Stomach smooth muscle (tissue), 2 donors: ENCODE measurements at regions not wholly inside any gene's neighbourhood (a gene's known extent, or its start where the extent isn't known, plus 50 kb on each side); places are given as distances from the start of the nearest gene placed in this dataset.

Experiments
- H3K27ac ChIP-seq: one replicate; pipeline ENCODE4 v1.7.0; 2013; ENCODE audit warnings: mild to moderate bottlenecking, low read length, inconsistent platforms
- H3K27me3 ChIP-seq, 2 donors: one replicate each; pipeline ENCODE4 v1.7.0; 2013; ENCODE audit warnings: low read length in 2 of 2; ENCODE audit not compliant: insufficient read depth in 2 of 2, control insufficient read depth in 1 of 2
- H3K36me3 ChIP-seq, 2 donors: one replicate each; pipeline ENCODE4 v1.7.0; 2013; ENCODE audit warnings: low read length in 2 of 2; ENCODE audit not compliant: control insufficient read depth in 2 of 2, insufficient read depth in 2 of 2
- H3K4me1 ChIP-seq: one replicate; pipeline ENCODE4 v1.7.0; 2013; ENCODE audit warnings: low read length; ENCODE audit not compliant: control insufficient read depth, insufficient read depth
- H3K4me3 ChIP-seq, 2 donors: one replicate each; pipeline ENCODE4 v1.7.0; 2013; ENCODE audit warnings: low read length in 2 of 2
- H3K9ac ChIP-seq, 2 donors: one replicate each; pipeline ENCODE4 v1.7.0; 2013; ENCODE audit warnings: low read length in 2 of 2, mild to moderate bottlenecking in 1 of 2
- H3K9me3 ChIP-seq, 2 donors: one replicate each; pipeline ENCODE4 v1.7.0; 2013; ENCODE audit warnings: low read length in 2 of 2; ENCODE audit not compliant: control insufficient read depth in 2 of 2
- donor health status: healthy.
- donor health status: Pancreatic carcinoma.

GRCh38 chr2:217535957-217536708 is 466.7 kb downstream of the TNS1 start:
- Histone ChIP-seq H3K9ac (no peak overlapping the region), H3K36me3 (no peaks in the 10 kb centered on the region), H3K9me3 (no peaks in the 10 kb centered on the region), H3K4me1 (peaks cover 4% of the 10 kb centered on the region), H3K27me3 (no peaks in the 10 kb centered on the region), H3K27ac (no peak overlapping the region), H3K4me3 (no peak overlapping the region)

GRCh38 chr2:217530392-217531090 is 472.3 kb downstream of the TNS1 start:
- no peaks in the 10 kb centered on the region for H3K27me3 ChIP-seq
- no peak overlapping the region for H3K9ac ChIP-seq
- H3K9me3 ChIP-seq = no peaks in the 10 kb centered on the region
- H3K4me3 ChIP-seq = no peak overlapping the region
- no peaks in the 10 kb centered on the region for H3K36me3 ChIP-seq
- H3K4me1 ChIP-seq = no peaks in the 10 kb centered on the region
- no peak overlapping the region for H3K27ac ChIP-seq

- H3K9me3 ChIP-seq = no peaks in the 10 kb centered on the region
- H3K4me1 ChIP-seq = no peaks in the 10 kb centered on the region
- no peak overlapping the region for H3K27ac ChIP-seq
- H3K9ac ChIP-seq = no peak overlapping the region
- no peak overlapping the region for H3K4me3 ChIP-seq
- no peaks in the 10 kb centered on the region for H3K36me3 ChIP-seq
- H3K27me3 ChIP-seq = no peaks in the 10 kb centered on the region
Measured at GRCh38 chr2:217529271-217529670, 473.5 kb downstream of the TNS1 start.

GRCh38 chr2:217527590-217528202 is 475.1 kb downstream of the TNS1 start:
- no peaks in the 10 kb centered on the region for H3K9me3 ChIP-seq
- no peak overlapping the region for H3K4me3 ChIP-seq
- H3K27ac ChIP-seq = no peak overlapping the region
- H3K27me3 ChIP-seq = no peaks in the 10 kb centered on the region
- no peaks in the 10 kb centered on the region for H3K36me3 ChIP-seq
- H3K9ac ChIP-seq = no peak overlapping the region
- H3K4me1 ChIP-seq = no peaks in the 10 kb centered on the region

GRCh38 chr2:217525076-217525475 is 477.7 kb downstream of the TNS1 start:
- Histone ChIP-seq H3K4me1 (no peaks in the 10 kb centered on the region), H3K9me3 (no peaks in the 10 kb centered on the region), H3K4me3 (no peak overlapping the region), H3K27me3 (no peaks in the 10 kb centered on the region), H3K36me3 (no peaks in the 10 kb centered on the region), H3K27ac (no peak overlapping the region), H3K9ac (no peak overlapping the region)

- Histone ChIP-seq H3K4me1 (no peaks in the 10 kb centered on the region), H3K27me3 (no peaks in the 10 kb centered on the region), H3K4me3 (no peak overlapping the region), H3K9me3 (no peaks in the 10 kb centered on the region), H3K27ac (no peak overlapping the region), H3K36me3 (no peaks in the 10 kb centered on the region), H3K9ac (no peak overlapping the region)
Measured at GRCh38 chr2:217523286-217523685, 479.5 kb downstream of the TNS1 start.

- no peaks in the 10 kb centered on the region for H3K4me1 ChIP-seq
- no peaks in the 10 kb centered on the region for H3K36me3 ChIP-seq
- no peaks in the 10 kb centered on the region for H3K27me3 ChIP-seq
- no peak overlapping the region for H3K27ac ChIP-seq
- no peak overlapping the region for H3K9ac ChIP-seq
- no peaks in the 10 kb centered on the region for H3K9me3 ChIP-seq
- H3K4me3 ChIP-seq = no peak overlapping the region
Measured at GRCh38 chr2:217521820-217522219, 481.0 kb downstream of the TNS1 start.

- H3K9me3 ChIP-seq = no peaks in the 10 kb centered on the region
- no peaks in the 10 kb centered on the region for H3K27me3 ChIP-seq
- no peaks in the 10 kb centered on the region for H3K36me3 ChIP-seq
- H3K4me1 ChIP-seq = no peaks in the 10 kb centered on the region
- no peak overlapping the region for H3K9ac ChIP-seq
- H3K4me3 ChIP-seq = no peak overlapping the region
- no peak overlapping the region for H3K27ac ChIP-seq
Measured at GRCh38 chr2:217520356-217521010, 482.3 kb downstream of the TNS1 start.

GRCh38 chr2:217517402-217517801 is 485.4 kb downstream of the TNS1 start:
- Histone ChIP-seq H3K9ac (no peak overlapping the region), H3K4me3 (no peak overlapping the region), H3K9me3 (no peaks in the 10 kb centered on the region), H3K36me3 (no peaks in the 10 kb centered on the region), H3K27me3 (no peaks in the 10 kb centered on the region), H3K27ac (no peak overlapping the region), H3K4me1 (peaks cover 2% of the 10 kb centered on the region)

- no peak overlapping the region for H3K4me3 ChIP-seq
- H3K27me3 ChIP-seq = no peaks in the 10 kb centered on the region
- no peak overlapping the region for H3K27ac ChIP-seq
Measured at GRCh38 chr2:217515615-217516309, 487.0 kb downstream of the TNS1 start.

More at GRCh38 chr2:217515615-217516309, 487.0 kb downstream of the TNS1 start:
- Histone ChIP-seq H3K9ac (no peak overlapping the region), H3K4me1 (peaks cover 2% of the 10 kb centered on the region), H3K36me3 (no peaks in the 10 kb centered on the region), H3K9me3 (no peaks in the 10 kb centered on the region)
